ENCODE measurements at regions not wholly inside any gene's neighbourhood (a gene's known extent, or its start where the extent isn't known, plus 50 kb on each side); places are given as distances from the start of the nearest gene placed in this dataset.

DNA sequence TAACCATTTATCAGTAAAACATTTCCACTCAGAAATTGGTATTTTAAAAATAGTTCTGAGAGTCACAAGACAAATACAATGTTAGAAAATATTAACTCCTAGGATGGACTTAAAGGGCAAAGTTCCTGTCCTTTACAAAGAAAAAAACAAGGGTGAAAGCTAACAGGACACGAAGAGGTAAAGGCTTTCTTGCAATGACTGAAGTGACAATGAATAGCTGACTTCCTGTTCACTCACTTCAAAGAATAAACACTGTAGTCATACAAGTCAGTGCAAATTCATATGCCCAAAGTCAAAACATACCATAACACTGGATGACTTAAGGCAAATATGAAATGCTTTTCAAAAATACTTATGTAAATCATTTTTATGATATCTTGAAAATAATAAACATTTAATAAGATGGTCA is 1389.8 kb upstream of the ALCAM start:
- TF ChIP-seq, protein P1, sequence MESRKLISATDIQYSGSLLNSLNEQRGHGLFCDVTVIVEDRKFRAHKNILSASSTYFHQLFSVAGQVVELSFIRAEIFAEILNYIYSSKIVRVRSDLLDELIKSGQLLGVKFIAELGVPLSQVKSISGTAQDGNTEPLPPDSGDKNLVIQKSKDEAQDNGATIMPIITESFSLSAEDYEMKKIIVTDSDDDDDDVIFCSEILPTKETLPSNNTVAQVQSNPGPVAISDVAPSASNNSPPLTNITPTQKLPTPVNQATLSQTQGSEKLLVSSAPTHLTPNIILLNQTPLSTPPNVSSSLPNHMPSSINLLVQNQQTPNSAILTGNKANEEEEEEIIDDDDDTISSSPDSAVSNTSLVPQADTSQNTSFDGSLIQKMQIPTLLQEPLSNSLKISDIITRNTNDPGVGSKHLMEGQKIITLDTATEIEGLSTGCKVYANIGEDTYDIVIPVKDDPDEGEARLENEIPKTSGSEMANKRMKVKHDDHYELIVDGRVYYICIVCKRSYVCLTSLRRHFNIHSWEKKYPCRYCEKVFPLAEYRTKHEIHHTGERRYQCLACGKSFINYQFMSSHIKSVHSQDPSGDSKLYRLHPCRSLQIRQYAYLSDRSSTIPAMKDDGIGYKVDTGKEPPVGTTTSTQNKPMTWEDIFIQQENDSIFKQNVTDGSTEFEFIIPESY (IDR thresholded peaks at IDR 0.05) = 0 out of 2 replicates have a peak, but pooled peaks have one; percentile 7
- TF ChIP-seq, protein P2, sequence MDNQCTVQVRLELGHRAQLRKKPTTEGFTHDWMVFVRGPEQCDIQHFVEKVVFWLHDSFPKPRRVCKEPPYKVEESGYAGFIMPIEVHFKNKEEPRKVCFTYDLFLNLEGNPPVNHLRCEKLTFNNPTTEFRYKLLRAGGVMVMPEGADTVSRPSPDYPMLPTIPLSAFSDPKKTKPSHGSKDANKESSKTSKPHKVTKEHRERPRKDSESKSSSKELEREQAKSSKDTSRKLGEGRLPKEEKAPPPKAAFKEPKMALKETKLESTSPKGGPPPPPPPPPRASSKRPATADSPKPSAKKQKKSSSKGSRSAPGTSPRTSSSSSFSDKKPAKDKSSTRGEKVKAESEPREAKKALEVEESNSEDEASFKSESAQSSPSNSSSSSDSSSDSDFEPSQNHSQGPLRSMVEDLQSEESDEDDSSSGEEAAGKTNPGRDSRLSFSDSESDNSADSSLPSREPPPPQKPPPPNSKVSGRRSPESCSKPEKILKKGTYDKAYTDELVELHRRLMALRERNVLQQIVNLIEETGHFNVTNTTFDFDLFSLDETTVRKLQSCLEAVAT (IDR thresholded peaks at IDR 0.05) = 0 out of 2 replicates have a peak, but pooled peaks have one; percentile 16
- TF ChIP-seq ZNF217 (IDR thresholded peaks at IDR 0.05) (no peak), EGR1 (IDR thresholded peaks at IDR 0.05; ENCODE audit: borderline replicate concordance in 1 of 2, low read depth in 2 of 2, low read length in 2 of 2) (no peak), KAT2A (conservative IDR thresholded peaks at IDR 0.05; ENCODE audit: control insufficient read depth, low read depth, low read length) (no peak), ATF7 (IDR thresholded peaks at IDR 0.05; ENCODE audit: low read depth) (peak; percentile 31; the same call in 1 of the 2 replicates)
- ChIA-PET CTCF (interaction anchor here (0.8 to 2.8 kb wide), 8 partner anchors 9 to 30 kb away, joined by 3 to 25 read pairs (median 3); no protein-coding TSS in a partner anchor), SMC1A (ENCODE audit: uncharacterized antibody, unreplicated experiment) (interaction anchor here (0.7 to 2.9 kb wide), 15 partner anchors 8 to 28 kb away, joined by 3 to 29 read pairs (median 5); no protein-coding TSS in a partner anchor), POLR2A (interaction anchor here (0.6 to 1.6 kb wide), 3 partner anchors 8 to 1510 kb away, joined by 3 to 5 read pairs (median 3); no protein-coding TSS in a partner anchor), RAD21 (ENCODE audit: unreplicated experiment) (interaction anchor here (1.0 to 2.1 kb wide), 9 partner anchors 8 to 52 kb away, joined by 3 to 17 read pairs (median 3); no protein-coding TSS in a partner anchor)
- DNase-seq (ENCODE audit: low read depth, low spot score) (no peak), FAIRE-seq (no peak), ATAC-seq (peak; percentile 96)
- Histone ChIP-seq H2AFZ (ENCODE audit: control insufficient read depth, low read depth, low read length) (no peak overlapping the region), H3K4me2 (ENCODE audit: control insufficient read depth, insufficient read depth) (no peak overlapping the region), H3K9ac (ENCODE audit: control insufficient read depth, insufficient read depth, low read length) (no peak overlapping the region), H3K79me2 (ENCODE audit: control insufficient read depth, insufficient read depth, low read length) (no peaks in the 10 kb centered on the region), H3K27ac (ENCODE audit: control insufficient read depth, insufficient read depth) (no peak overlapping the region), H4K20me1 (ENCODE audit: control insufficient read depth, insufficient read depth) (no peaks in the 10 kb centered on the region), H3K36me3 (ENCODE audit: control insufficient read depth in 2 of 2, insufficient read depth in 2 of 2, low read length in 1 of 2) (no peaks in the 10 kb centered on the region), H3K9me3 (replicated peaks; ENCODE audit: control insufficient read depth, insufficient read depth, low read length) (no peaks in the 10 kb centered on the region), H3K4me1 (ENCODE audit: control insufficient read depth, insufficient read depth, low read length) (no peaks in the 10 kb centered on the region), H3K27me3 (replicated peaks in 1 of 2; ENCODE audit: control insufficient read depth in 2 of 2, insufficient read depth in 2 of 2, low read length in 1 of 2) (no peaks in the 10 kb centered on the region), H3K4me3 (no peak overlapping the region)
- no TSS peak for BruUV-seq (replicated peaks)
- intact Hi-C loops (cut with micrococcal nuclease; ENCODE audit: unreplicated experiment) (no loop called here), in situ Hi-C loops (cut with MboI) (no loop called here)
- 0% methylated on average over 1 of the region's 1 CpG for WGBS (ENCODE audit: insufficient coverage, insufficient replicate concordance, low lambda C conversion rate, missing lambda C conversion rate)
